ENCODE measurements at regions not wholly inside any gene's neighbourhood (a gene's known extent, or its start where the extent isn't known, plus 50 kb on each side); places are given as distances from the start of the nearest gene placed in this dataset.
A peak's percentile ranks its signal among the peaks of the same experiment; 100 is the strongest.

DNA sequence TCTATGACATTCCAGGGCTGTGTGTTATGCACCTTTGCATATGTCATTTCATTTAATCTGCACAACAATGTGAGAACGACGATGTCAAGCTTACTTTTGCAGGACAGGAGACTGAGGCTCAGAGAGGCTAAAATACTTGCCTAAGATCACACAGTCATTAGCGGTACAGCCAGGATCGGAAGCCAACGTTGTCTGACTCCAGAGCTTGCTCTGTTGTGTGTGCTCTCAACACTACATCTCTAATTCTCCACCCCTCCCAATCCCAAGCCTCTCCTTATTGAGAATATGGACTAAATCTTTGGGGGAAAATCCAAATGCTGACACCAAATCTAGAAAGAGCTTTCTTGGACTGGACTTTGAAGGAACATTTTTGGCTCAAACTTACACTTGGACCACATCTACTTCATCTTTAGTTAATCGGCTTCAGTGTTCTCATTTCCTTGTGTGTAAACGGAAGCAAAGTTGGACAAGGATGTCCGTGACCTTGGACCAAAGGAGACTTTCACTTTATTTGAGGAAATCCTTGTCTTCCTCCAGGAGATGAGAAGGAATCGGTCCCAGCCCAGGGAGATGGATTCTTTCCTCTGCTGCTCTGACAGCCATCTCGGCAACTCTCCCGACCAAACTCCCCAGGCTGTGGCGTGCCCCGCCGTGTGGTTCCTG, 242.4 kb downstream of the LPIN1 start:
- Mint-ChIP-seq H3K27me3 (no peaks in the 10 kb centered on the region), H3K4me1 (no peaks in the 10 kb centered on the region), H3K4me3 (no peak overlapping the region), H3K27ac (no peak overlapping the region), H3K36me3 (no peaks in the 10 kb centered on the region), H3K9me3 (peaks cover 2% of the 10 kb centered on the region)
- DNase-seq: no peak

DNA sequence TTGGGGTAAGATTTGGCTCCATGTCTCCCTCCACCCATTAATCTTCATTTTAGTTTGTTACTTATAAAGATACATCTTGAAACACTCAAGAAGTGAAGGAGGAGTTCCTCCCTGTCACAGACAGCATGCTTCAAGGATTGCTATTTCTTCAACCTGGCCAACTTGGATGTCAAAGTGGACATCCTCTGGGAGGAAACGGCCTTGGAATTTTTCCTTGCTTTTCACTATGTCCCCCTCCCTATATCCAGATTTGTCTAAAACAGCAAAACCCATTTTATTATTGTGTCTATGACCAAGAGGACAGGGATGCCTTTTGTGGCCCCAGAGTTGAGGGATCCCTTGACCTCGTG, 242.9 kb downstream of the LPIN1 start:
- H3K4me3 Mint-ChIP-seq: no peak overlapping the region
- no peaks in the 10 kb centered on the region for H3K27me3 Mint-ChIP-seq
- no peak for DNase-seq

DNA sequence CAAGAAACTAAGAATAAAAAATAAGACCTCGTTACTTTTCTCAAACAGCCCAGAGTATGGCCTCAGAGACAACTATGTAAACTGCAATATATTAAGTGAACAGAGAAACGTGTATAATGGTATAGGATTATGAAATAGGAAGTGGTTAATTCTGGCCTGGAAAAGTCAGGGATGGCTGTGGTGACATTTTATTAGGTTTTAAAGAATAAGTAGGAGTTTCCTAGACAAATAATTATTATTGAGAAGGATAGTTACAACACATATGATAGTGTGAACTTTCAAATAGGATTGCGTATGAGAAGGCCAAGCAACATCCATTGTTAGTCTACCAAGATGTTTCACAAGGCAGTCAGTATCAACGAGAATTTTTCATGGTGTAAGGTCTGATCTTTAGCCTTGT, 244.1 kb downstream of the LPIN1 start:
- DNase-seq: no peak
- Mint-ChIP-seq H3K4me1 (no peaks in the 10 kb centered on the region), H3K27me3 (no peaks in the 10 kb centered on the region), H3K4me3 (no peak overlapping the region), H3K27ac (no peak overlapping the region), H3K9me3 (peaks cover 8% of the 10 kb centered on the region), H3K36me3 (peaks cover 3% of the 10 kb centered on the region)

More for the DNA sequence above, 242.9 kb downstream of the LPIN1 start:
- Mint-ChIP-seq H3K36me3 (no peaks in the 10 kb centered on the region), H3K9me3 (peaks cover 3% of the 10 kb centered on the region), H3K4me1 (no peaks in the 10 kb centered on the region), H3K27ac (no peak overlapping the region)

DNA sequence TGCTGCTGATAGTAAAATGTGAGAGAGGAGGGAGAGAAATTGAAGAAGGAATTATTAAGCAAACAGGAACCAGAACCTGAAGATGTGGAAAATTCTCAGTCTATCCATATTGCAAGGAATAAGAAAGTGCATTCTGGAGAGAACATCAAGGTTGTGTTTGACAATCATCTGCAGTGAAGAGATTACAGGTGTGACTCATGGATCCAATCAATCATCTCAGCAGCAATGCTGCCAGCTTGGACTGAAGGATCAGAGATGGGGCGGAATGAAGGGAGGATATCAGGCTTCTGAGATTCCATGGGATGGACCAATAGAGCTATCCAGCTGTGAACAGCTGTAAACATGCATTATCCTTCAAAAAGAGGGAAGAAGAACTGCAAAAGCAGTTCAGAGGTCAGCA, 247.3 kb downstream of the LPIN1 start:
- DNase-seq: no peak
- peaks cover 6% of the 10 kb centered on the region for H3K27me3 Mint-ChIP-seq
- no peak overlapping the region for H3K4me3 Mint-ChIP-seq

DNA sequence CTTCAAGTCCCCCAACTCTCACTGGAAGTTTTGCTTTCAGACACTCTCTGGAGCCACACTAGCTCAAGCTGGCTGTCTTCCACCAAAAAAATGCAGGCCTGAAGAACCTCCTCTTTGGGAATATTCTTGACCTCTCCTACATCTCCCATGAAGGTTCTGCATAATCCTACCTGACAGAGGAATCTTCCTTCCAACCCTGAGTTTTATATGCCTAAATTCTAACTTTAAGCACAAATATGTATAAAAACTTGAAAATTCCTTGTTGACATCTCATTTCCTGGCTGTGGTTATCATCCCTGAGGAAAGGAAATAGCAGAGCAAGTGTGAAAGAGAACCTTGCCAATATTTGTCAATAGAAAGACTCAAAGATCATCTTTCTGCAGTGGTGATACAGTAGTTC, 249.0 kb downstream of the LPIN1 start:
- peaks cover 6% of the 10 kb centered on the region for H3K9me3 Mint-ChIP-seq
- no peak overlapping the region for H3K27ac Mint-ChIP-seq
- peaks cover 4% of the 10 kb centered on the region for H3K36me3 Mint-ChIP-seq
- no peak overlapping the region for H3K4me3 Mint-ChIP-seq
- DNase-seq: no peak
- H3K4me1 Mint-ChIP-seq: peaks cover 1% of the 10 kb centered on the region
- H3K27me3 Mint-ChIP-seq: peaks cover 6% of the 10 kb centered on the region

More for the DNA sequence above, 247.3 kb downstream of the LPIN1 start:
- Mint-ChIP-seq H3K27ac (no peak overlapping the region), H3K36me3 (peaks cover 4% of the 10 kb centered on the region), H3K9me3 (peaks cover 6% of the 10 kb centered on the region), H3K4me1 (peaks cover 1% of the 10 kb centered on the region)

DNA sequence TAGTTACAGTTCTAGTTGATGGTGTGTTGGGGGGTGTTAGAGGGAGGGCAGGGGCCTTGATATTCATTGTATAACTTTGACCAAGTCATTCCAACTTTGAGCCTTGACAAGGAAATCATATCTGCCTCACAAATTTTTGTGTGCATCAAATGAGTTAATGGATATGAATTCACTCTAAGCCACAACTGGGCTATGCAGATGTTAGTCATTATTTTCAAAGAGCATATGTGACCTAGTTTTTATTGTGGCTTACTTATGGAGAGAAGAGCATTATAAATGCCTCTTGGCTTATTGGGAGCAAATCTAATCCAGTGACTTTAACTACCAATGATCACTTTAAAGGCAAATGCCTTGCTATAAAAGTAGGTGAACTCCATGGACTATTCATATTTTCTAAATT, 250.2 kb downstream of the LPIN1 start:
- Mint-ChIP-seq H3K36me3 (peaks cover 4% of the 10 kb centered on the region), H3K4me1 (peaks cover 1% of the 10 kb centered on the region), H3K9me3 (peaks cover 6% of the 10 kb centered on the region), H3K27me3 (peaks cover 16% of the 10 kb centered on the region), H3K27ac (no peak overlapping the region), H3K4me3 (no peak overlapping the region)
- DNase-seq: no peak

DNA sequence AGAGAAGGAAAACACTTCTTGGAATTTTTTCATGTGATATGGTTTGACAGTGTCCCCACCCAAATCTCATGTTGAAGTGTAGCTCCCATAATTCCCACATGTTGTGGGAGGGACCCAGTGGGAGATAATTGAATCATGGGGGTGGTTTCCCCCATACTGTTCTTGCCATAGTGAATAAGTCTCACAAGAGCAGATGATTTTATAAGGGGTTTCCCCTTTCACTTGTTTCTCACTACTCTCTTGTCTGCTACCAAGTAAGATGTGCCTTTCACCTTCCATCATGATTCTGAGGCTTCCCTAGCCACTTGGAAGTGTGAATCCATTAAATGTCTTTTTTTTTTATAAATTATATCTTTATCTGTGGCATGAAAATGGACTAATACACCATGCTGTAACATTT, 250.7 kb downstream of the LPIN1 start:
- no peak overlapping the region for H3K4me3 Mint-ChIP-seq
- peaks cover 20% of the 10 kb centered on the region for H3K27me3 Mint-ChIP-seq
- H3K4me1 Mint-ChIP-seq: peaks cover 1% of the 10 kb centered on the region
- no peak overlapping the region for H3K27ac Mint-ChIP-seq
- H3K9me3 Mint-ChIP-seq: peaks cover 6% of the 10 kb centered on the region
- DNase-seq: no peak
- H3K36me3 Mint-ChIP-seq: peaks cover 4% of the 10 kb centered on the region

DNA sequence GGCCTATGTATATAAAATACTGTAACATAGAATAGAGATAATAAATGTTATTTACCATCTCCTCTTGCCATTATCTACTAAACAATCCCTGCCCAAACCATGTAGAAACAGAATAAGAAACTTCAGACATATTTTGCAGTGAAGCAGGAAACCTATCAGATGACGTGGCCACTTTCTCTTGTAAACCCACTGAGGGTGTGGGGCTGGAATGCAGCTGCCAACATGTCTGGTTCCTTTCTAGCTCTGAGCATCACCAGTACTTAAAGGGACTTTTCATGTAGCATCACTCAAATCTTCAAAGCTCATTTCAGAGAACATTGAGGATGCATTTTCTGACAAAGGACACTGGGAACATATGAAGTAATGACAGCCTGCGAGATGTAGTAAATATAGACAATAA, 251.8 kb downstream of the LPIN1 start:
- Mint-ChIP-seq H3K27ac (no peak overlapping the region), H3K4me1 (peaks cover 1% of the 10 kb centered on the region), H3K4me3 (no peak overlapping the region), H3K36me3 (peaks cover 4% of the 10 kb centered on the region), H3K9me3 (peaks cover 6% of the 10 kb centered on the region), H3K27me3 (peaks cover 31% of the 10 kb centered on the region)
- no peak for DNase-seq

DNA sequence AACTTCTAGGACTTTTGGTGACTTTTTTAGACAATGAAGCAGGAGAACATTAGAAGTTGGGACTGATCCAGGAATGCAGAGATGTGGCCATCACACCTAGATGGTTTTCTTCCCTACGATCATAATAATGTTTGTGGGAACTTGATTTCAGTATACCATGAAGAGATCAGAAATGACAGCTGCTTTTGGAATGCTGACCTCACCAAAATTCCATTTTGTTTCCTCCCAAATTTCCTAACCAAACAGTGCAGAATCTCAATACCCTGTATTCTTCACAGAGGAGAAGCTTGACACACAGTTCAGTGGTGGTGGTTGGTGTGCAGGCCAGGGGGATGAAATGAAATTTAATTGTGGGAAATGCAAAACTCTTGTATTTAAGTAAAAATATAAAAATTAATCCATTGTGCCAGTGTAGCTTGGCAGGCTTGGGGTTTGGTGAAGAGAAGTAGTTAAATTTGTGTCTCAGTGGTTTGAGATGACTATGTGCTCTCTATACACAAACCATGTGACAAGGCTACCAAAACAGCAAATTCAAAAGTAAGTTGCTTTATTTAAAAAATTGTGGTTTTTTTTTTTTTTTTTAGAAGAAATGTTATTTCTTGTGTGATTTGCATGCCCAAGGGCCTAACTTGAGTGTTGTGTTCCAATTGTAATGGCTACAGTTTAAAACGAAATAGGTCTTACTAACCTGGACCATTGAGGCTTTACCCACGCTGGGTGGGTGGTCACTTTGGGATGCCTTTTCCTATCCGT, 252.4 kb downstream of the LPIN1 start:
- Mint-ChIP-seq H3K27me3 (peaks cover 36% of the 10 kb centered on the region), H3K36me3 (peaks cover 4% of the 10 kb centered on the region), H3K27ac (no peak overlapping the region), H3K4me1 (peaks cover 1% of the 10 kb centered on the region), H3K4me3 (no peak overlapping the region), H3K9me3 (peaks cover 6% of the 10 kb centered on the region)
- no peak for DNase-seq

DNA sequence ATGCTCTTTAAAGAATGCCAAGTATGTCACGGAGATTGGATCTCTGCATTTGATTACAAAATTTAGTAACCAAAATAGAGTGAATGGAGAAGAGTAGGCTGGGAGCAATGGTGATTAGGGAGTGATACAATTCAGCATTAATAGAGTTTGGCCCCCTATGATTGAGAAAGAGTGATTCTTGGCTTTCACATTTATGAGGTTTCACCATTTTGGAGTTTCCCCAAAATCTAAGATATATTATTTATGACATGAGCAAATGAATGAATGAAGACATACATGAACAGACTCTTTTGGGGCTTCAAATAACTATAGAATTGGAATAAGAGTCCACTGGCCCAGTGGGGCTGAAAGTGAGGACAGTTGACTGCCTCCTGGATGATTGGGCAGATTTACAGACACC, 255.2 kb downstream of the LPIN1 start:
- H3K4me3 Mint-ChIP-seq: no peak overlapping the region
- H3K9me3 Mint-ChIP-seq: no peaks in the 10 kb centered on the region
- peaks cover 22% of the 10 kb centered on the region for H3K4me1 Mint-ChIP-seq
- H3K27ac Mint-ChIP-seq: no peak overlapping the region
- no peak for DNase-seq
- H3K27me3 Mint-ChIP-seq: peaks cover 56% of the 10 kb centered on the region
- no peaks in the 10 kb centered on the region for H3K36me3 Mint-ChIP-seq

DNA sequence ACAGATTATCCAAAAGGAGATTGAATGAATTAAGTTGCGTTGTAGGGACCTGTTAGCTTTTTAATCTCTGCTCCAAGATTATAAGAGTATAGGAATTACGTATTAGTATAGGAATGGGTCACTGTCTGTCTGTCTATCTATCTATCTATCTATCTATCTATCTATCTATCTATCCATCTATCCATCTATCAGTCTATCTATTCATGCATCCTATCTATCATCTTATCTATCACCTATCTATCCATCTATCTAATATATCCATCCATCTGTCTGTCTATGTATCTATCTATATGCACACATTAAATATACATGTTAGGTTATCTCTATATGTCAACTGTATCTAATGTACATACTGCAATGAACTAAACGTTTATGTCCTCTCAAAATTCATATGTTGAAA, 255.8 kb downstream of the LPIN1 start:
- Mint-ChIP-seq H3K4me3 (no peak overlapping the region), H3K4me1 (peaks cover 24% of the 10 kb centered on the region), H3K27ac (no peak overlapping the region), H3K36me3 (no peaks in the 10 kb centered on the region), H3K9me3 (no peaks in the 10 kb centered on the region), H3K27me3 (peaks cover 59% of the 10 kb centered on the region)
- DNase-seq: no peak

DNA sequence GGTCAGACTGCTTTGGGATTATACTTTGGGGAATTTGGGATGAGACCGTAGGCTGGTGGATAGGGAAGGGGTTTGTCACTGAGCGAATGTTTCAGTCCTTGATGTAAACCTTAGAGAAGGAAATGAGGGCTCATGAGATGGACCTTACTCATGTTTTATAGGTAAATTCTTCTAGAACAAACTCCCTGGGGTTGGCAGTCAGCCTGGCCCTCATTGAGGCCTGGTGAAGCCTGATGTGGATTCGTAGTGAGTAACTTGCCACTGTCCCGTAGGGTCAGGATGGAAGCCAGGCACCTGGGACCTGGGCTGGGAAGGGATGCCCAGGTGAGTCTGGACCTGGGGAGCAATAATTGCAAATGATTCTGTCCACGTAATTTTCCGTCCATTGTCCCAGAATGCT, 258.3 kb downstream of the LPIN1 start:
- no peak for DNase-seq
- peaks cover 74% of the 10 kb centered on the region for H3K27me3 Mint-ChIP-seq
- no peak overlapping the region for H3K4me3 Mint-ChIP-seq
- H3K9me3 Mint-ChIP-seq: peaks cover 2% of the 10 kb centered on the region
- H3K27ac Mint-ChIP-seq: no peak overlapping the region
- H3K36me3 Mint-ChIP-seq: no peaks in the 10 kb centered on the region
- H3K4me1 Mint-ChIP-seq: peaks cover 34% of the 10 kb centered on the region

DNA sequence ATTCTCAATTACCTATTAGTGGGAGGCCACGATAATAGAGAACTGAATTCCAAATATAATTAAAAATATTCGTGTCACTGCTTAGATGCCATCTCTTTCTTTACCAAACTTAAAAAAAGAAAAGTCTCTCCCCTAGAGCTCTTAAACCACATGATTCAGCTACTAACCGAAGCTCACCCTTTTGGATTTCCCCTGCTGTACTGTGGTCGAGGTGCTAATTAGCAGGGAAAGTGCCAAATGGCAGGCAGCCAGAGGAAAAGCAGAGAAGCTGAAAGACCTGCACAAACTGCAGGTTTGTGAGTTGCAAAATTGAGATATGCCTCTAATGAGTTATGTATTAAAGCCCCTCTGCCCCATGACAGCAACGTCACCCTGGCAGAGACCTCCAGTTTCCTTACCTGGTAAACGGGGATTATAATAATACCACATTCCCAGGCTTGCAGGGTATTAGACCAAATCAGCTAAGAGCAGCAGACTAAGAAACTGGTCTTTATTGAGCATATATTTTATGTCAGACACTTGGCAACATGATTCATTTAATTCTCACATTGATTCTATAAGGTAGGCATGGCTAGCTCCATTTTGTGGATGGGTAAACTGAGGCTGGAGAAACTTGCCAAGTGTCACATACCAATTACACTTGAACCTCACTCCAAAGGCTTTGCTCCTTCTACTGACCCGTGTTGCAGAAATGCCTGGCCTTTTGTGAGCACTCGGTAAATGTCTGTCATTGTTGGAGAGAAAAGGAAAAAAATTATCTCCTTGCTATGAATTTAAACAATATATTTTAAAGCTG, 259.7 kb downstream of the LPIN1 start:
- H3K27ac Mint-ChIP-seq: no peak overlapping the region
- H3K27me3 Mint-ChIP-seq: peaks cover 82% of the 10 kb centered on the region
- peaks cover 39% of the 10 kb centered on the region for H3K4me1 Mint-ChIP-seq
- H3K4me3 Mint-ChIP-seq: no peak overlapping the region
- H3K36me3 Mint-ChIP-seq: no peaks in the 10 kb centered on the region
- DNase-seq: peak; percentile 77
- peaks cover 2% of the 10 kb centered on the region for H3K9me3 Mint-ChIP-seq

DNA sequence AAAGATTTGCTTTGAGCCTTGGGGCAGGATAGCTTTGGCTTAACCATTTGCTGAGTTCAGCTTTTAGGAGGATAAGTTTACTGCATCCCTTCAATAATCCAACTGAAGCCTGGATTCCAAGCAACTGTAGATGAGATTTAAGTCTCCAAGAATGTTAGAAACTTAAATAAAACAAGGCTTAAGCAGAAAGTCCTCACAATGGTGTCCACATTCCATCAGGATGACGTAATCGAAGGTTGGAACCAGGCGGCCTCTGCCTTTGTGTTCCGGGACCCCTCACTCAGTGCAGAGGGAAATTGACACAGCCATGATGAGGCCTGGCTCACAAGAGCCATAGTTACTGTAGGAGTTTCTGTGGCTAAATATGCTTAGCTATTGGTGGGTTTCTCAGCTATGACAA, 260.4 kb downstream of the LPIN1 start:
- H3K9me3 Mint-ChIP-seq: peaks cover 2% of the 10 kb centered on the region
- no peak overlapping the region for H3K4me3 Mint-ChIP-seq
- H3K27me3 Mint-ChIP-seq: peaks cover 80% of the 10 kb centered on the region
- H3K27ac Mint-ChIP-seq: no peak overlapping the region
- H3K36me3 Mint-ChIP-seq: no peaks in the 10 kb centered on the region
- DNase-seq: no peak
- H3K4me1 Mint-ChIP-seq: peaks cover 39% of the 10 kb centered on the region

DNA sequence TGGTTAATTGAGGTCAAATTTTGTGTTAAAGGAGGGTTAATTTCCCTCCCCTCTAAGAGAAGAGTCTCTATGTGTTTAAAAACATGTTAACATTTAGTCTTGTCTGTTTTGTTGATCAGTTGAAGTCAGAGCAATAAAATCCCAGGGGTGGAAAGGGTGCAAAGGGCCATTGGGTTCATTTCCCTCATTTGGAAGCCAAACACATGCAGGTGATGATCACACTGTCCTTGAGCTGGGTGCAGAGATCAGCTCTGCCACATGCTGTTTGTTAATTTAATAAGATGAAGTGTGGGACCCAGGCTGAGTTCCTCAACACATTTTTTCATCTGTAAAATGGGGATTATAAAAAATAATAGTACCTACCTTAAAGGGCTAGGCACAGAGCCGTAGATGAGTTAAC, 260.9 kb downstream of the LPIN1 start:
- H3K36me3 Mint-ChIP-seq: no peaks in the 10 kb centered on the region
- no peak for DNase-seq
- peaks cover 79% of the 10 kb centered on the region for H3K27me3 Mint-ChIP-seq
- peaks cover 39% of the 10 kb centered on the region for H3K4me1 Mint-ChIP-seq
- peak overlapping the region; percentile 40 for H3K27ac Mint-ChIP-seq
- no peak overlapping the region for H3K4me3 Mint-ChIP-seq
- H3K9me3 Mint-ChIP-seq: peaks cover 2% of the 10 kb centered on the region

Data from activated naive CD8-positive, alpha-beta T cell treated with anti-CD3 and anti-CD28 coated beads for 36 hours (primary cell).